ENCODE measurements at regions not wholly inside any gene's neighbourhood (a gene's known extent, or its start where the extent isn't known, plus 50 kb on each side); places are given as distances from the start of the nearest gene placed in this dataset.

GRCh38 chrX:20531667-20532066, 265.0 kb upstream of the RPS6KA3 start:
- H3K27me3 ChIP-seq (ENCODE audit: control insufficient read depth, insufficient read depth, low read length) = no peaks in the 10 kb centered on the region
- H3K36me3 ChIP-seq (ENCODE audit: control insufficient read depth, insufficient read depth, low read length) = no peaks in the 10 kb centered on the region
- DNase-seq (ENCODE audit: low read depth) = no peak
- no peak overlapping the region for H3K4me3 ChIP-seq (ENCODE audit: low read depth, low read length)
- TF ChIP-seq CTCF (IDR thresholded peaks at IDR 0.05; ENCODE audit: insufficient read depth, low read depth, low read length) = no peak
- ChIA-PET POLR2A (no interaction called here), CTCF (interaction anchor here (1.3 to 2.9 kb wide), 4 partner anchors 11 to 1214 kb away, joined by 3 to 18 read pairs (median 12); no protein-coding TSS in a partner anchor)

- POLR2A ChIA-PET = no interaction called here
These were observed 263.8 kb upstream of the RPS6KA3 start for GRCh38 chrX:20530406-20530921.

GRCh38 chrX:20529711-20530110, 263.0 kb upstream of the RPS6KA3 start:
- Histone ChIP-seq H3K27me3 (ENCODE audit: control insufficient read depth, insufficient read depth, low read length) (no peaks in the 10 kb centered on the region), H3K36me3 (ENCODE audit: control insufficient read depth, insufficient read depth, low read length) (no peaks in the 10 kb centered on the region), H3K4me3 (ENCODE audit: low read depth, low read length) (no peak overlapping the region)
- TF ChIP-seq CTCF (IDR thresholded peaks at IDR 0.05; ENCODE audit: insufficient read depth, low read depth, low read length) = no peak
- no peak for DNase-seq (ENCODE audit: low read depth)
- CTCF ChIA-PET = interaction anchor here (0.6 to 2.9 kb wide), 11 partner anchors 8 to 1219 kb away, joined by 3 to 18 read pairs (median 4); no protein-coding TSS in a partner anchor
- POLR2A ChIA-PET = no interaction called here

More at GRCh38 chrX:20530406-20530921, 263.8 kb upstream of the RPS6KA3 start:
- TF ChIP-seq CTCF (IDR thresholded peaks at IDR 0.05; ENCODE audit: insufficient read depth, low read depth, low read length) = peak; percentile 65
- no peak for DNase-seq (ENCODE audit: low read depth)
- H3K36me3 ChIP-seq (ENCODE audit: control insufficient read depth, insufficient read depth, low read length) = no peaks in the 10 kb centered on the region
- no peak overlapping the region; the same call in 1 of the 2 replicates for H3K4me3 ChIP-seq (ENCODE audit: low read depth, low read length)
- no peaks in the 10 kb centered on the region for H3K27me3 ChIP-seq (ENCODE audit: control insufficient read depth, insufficient read depth, low read length)
- CTCF ChIA-PET = interaction anchor here (0.6 to 2.9 kb wide), 9 partner anchors 8 to 1218 kb away, joined by 3 to 18 read pairs (median 8); no protein-coding TSS in a partner anchor

- CTCF ChIA-PET = interaction anchor here (0.8 to 2.9 kb wide), 9 partner anchors 8 to 1220 kb away, joined by 3 to 18 read pairs (median 8); no protein-coding TSS in a partner anchor
- H3K36me3 ChIP-seq (ENCODE audit: control insufficient read depth, insufficient read depth, low read length) = no peaks in the 10 kb centered on the region
- no peak for DNase-seq (ENCODE audit: low read depth)
- H3K4me3 ChIP-seq (ENCODE audit: low read depth, low read length) = no peak overlapping the region
- no peak for TF ChIP-seq CTCF (IDR thresholded peaks at IDR 0.05; ENCODE audit: insufficient read depth, low read depth, low read length)
- no peaks in the 10 kb centered on the region for H3K27me3 ChIP-seq (ENCODE audit: control insufficient read depth, insufficient read depth, low read length)
- POLR2A ChIA-PET = no interaction called here
These were observed 262.6 kb upstream of the RPS6KA3 start for GRCh38 chrX:20529301-20529700.

- no peak overlapping the region for H3K4me3 ChIP-seq (ENCODE audit: low read depth, low read length)
- H3K36me3 ChIP-seq (ENCODE audit: control insufficient read depth, insufficient read depth, low read length) = no peaks in the 10 kb centered on the region
- POLR2A ChIA-PET = no interaction called here
- DNase-seq (ENCODE audit: low read depth) = no peak
- CTCF ChIA-PET = interaction anchor here (0.8 to 1.2 kb wide), 3 partner anchors 954 to 1219 kb away, joined by 3 to 4 read pairs (median 3); no protein-coding TSS in a partner anchor
- no peaks in the 10 kb centered on the region for H3K27me3 ChIP-seq (ENCODE audit: control insufficient read depth, insufficient read depth, low read length)
- peak; percentile 37; the same call in 1 of the 2 replicates for TF ChIP-seq CTCF (IDR thresholded peaks at IDR 0.05; ENCODE audit: insufficient read depth, low read depth, low read length)
These were observed 260.9 kb upstream of the RPS6KA3 start for GRCh38 chrX:20527558-20528011.

Data from BJ (cell line).